HFFc6 (cell line): ENCODE measurements at regions not wholly inside any gene's neighbourhood (a gene's known extent, or its start where the extent isn't known, plus 50 kb on each side); places are given as distances from the start of the nearest gene placed in this dataset.

Experiments
- DNase-seq: peaks from one replicate; pipeline ENCODE4 v3.0.0-alpha.2; 2018
- H3K27ac Mint-ChIP-seq: 2 replicates; pipeline ENCODE4 v1.8.0; 2020; ENCODE audit warnings: mild to moderate bottlenecking, mixed read lengths
- H3K27me3 Mint-ChIP-seq: 2 replicates; pipeline ENCODE4 v1.8.0; 2021; ENCODE audit warnings: mild to moderate bottlenecking, moderate library complexity, mixed read lengths; ENCODE audit not compliant: insufficient read depth
- H3K36me3 Mint-ChIP-seq: 2 replicates; pipeline ENCODE4 v1.8.0; 2021; ENCODE audit warnings: low read depth, mixed read lengths
- H3K4me1 Mint-ChIP-seq: 2 replicates; pipeline ENCODE4 v1.8.0; 2020; ENCODE audit warnings: low read depth, mixed read lengths
- H3K4me3 Mint-ChIP-seq: 2 replicates; pipeline ENCODE4 v1.8.0; 2020; ENCODE audit warnings: mild to moderate bottlenecking, moderate library complexity, mixed read lengths
- H3K9me3 Mint-ChIP-seq: 2 replicates; pipeline ENCODE4 v1.8.0; 2020; ENCODE audit warnings: mild to moderate bottlenecking, mixed read lengths
- CTCF ChIP-seq: fragments of 200-600 bp; sonication (generic); IDR thresholded peaks from 2 replicates; pipeline ENCODE4 v1.5.0; 2021; ENCODE audit warnings: antibody characterized with exemption, mild to moderate bottlenecking

- H3K9me3 Mint-ChIP-seq = no peaks in the 10 kb centered on the region; the same call in 1 of the 2 replicates
These were observed 415.1 kb downstream of the BCAT1 start for GRCh38 chr12:24533716-24534352.

GRCh38 chr12:24530689-24531088, 418.2 kb downstream of the BCAT1 start:
- H3K4me1 Mint-ChIP-seq = no peaks in the 10 kb centered on the region
- peaks cover 11% of the 10 kb centered on the region for H3K9me3 Mint-ChIP-seq
- TF ChIP-seq CTCF = no peak
- no peak overlapping the region for H3K27ac Mint-ChIP-seq
- DNase-seq = no peak
- no peaks in the 10 kb centered on the region; the same call in 1 of the 2 replicates for H3K27me3 Mint-ChIP-seq
- no peaks in the 10 kb centered on the region for H3K36me3 Mint-ChIP-seq
- H3K4me3 Mint-ChIP-seq = no peak overlapping the region

More at GRCh38 chr12:24533716-24534352, 415.1 kb downstream of the BCAT1 start:
- Mint-ChIP-seq H3K4me3 (no peak overlapping the region), H3K27ac (no peak overlapping the region), H3K36me3 (no peaks in the 10 kb centered on the region), H3K27me3 (no peaks in the 10 kb centered on the region), H3K4me1 (no peaks in the 10 kb centered on the region)
- DNase-seq = no peak
- no peak for TF ChIP-seq CTCF

- no peak for DNase-seq
- Mint-ChIP-seq H3K9me3 (peaks cover 23% of the 10 kb centered on the region), H3K36me3 (no peaks in the 10 kb centered on the region), H3K4me1 (no peaks in the 10 kb centered on the region), H3K27me3 (no peaks in the 10 kb centered on the region; the same call in 1 of the 2 replicates), H3K4me3 (no peak overlapping the region), H3K27ac (no peak overlapping the region)
- no peak for TF ChIP-seq CTCF
These were observed 421.8 kb downstream of the BCAT1 start for GRCh38 chr12:24527102-24527501.

- Mint-ChIP-seq H3K4me1 (no peaks in the 10 kb centered on the region), H3K27ac (no peak overlapping the region), H3K27me3 (no peaks in the 10 kb centered on the region; the same call in 1 of the 2 replicates), H3K4me3 (no peak overlapping the region), H3K9me3 (peaks cover 52% of the 10 kb centered on the region), H3K36me3 (peaks cover 3% of the 10 kb centered on the region; the same call in 1 of the 2 replicates)
- no peak for TF ChIP-seq CTCF
- DNase-seq = no peak
These were observed 426.2 kb downstream of the BCAT1 start for GRCh38 chr12:24522736-24523135.

GRCh38 chr12:24519759-24520158, 429.1 kb downstream of the BCAT1 start:
- H3K4me3 Mint-ChIP-seq = no peak overlapping the region
- no peak overlapping the region for H3K27ac Mint-ChIP-seq
- peaks cover 38% of the 10 kb centered on the region for H3K9me3 Mint-ChIP-seq
- TF ChIP-seq CTCF = no peak
- no peaks in the 10 kb centered on the region for H3K27me3 Mint-ChIP-seq
- H3K36me3 Mint-ChIP-seq = peaks cover 3% of the 10 kb centered on the region; the same call in 1 of the 2 replicates
- no peaks in the 10 kb centered on the region for H3K4me1 Mint-ChIP-seq
- no peak for DNase-seq
